ENCODE measurements at regions not wholly inside any gene's neighbourhood (a gene's known extent, or its start where the extent isn't known, plus 50 kb on each side); places are given as distances from the start of the nearest gene placed in this dataset.

GRCh38 chr3:64927689-64928088 is 239.9 kb upstream of the ADAMTS9 start:
- Mint-ChIP-seq H3K36me3 (ENCODE audit: low read depth) (no peaks in the 10 kb centered on the region), H3K27me3 (no peaks in the 10 kb centered on the region), H3K4me1 (no peaks in the 10 kb centered on the region), H3K4me3 (no peak overlapping the region), H3K27ac (no peak overlapping the region), H3K9me3 (peaks cover 2% of the 10 kb centered on the region)
- ATAC-seq (ENCODE audit: low read depth) (no peak), DNase-seq (no peak)
- ChIA-PET CTCF (no interaction called here), POLR2A (no interaction called here)
- intact Hi-C loops (cut with micrococcal nuclease): no loop called here
- no peak for TF ChIP-seq CTCF (IDR thresholded peaks at IDR 0.05)

- Mint-ChIP-seq H3K9me3 (no peaks in the 10 kb centered on the region), H3K4me3 (no peak overlapping the region), H3K4me1 (no peaks in the 10 kb centered on the region), H3K36me3 (ENCODE audit: low read depth) (no peaks in the 10 kb centered on the region), H3K27me3 (no peaks in the 10 kb centered on the region), H3K27ac (no peak overlapping the region)
- no peak for ATAC-seq (ENCODE audit: low read depth)
- ChIA-PET POLR2A (no interaction called here), CTCF (no interaction called here)
- no peak for TF ChIP-seq CTCF (IDR thresholded peaks at IDR 0.05)
- intact Hi-C loops (cut with micrococcal nuclease): no loop called here
- DNase-seq: no peak
Measured at GRCh38 chr3:64925575-64925974, 237.8 kb upstream of the ADAMTS9 start.

- Mint-ChIP-seq H3K4me1 (no peaks in the 10 kb centered on the region), H3K36me3 (ENCODE audit: low read depth) (no peaks in the 10 kb centered on the region), H3K27me3 (no peaks in the 10 kb centered on the region), H3K27ac (no peak overlapping the region), H3K9me3 (no peaks in the 10 kb centered on the region), H3K4me3 (no peak overlapping the region)
- no peak for DNase-seq
- CTCF ChIA-PET: no interaction called here
- ATAC-seq (ENCODE audit: low read depth): no peak
- POLR2A ChIA-PET: no interaction called here
- no peak for TF ChIP-seq CTCF (IDR thresholded peaks at IDR 0.05)
- intact Hi-C loops (cut with micrococcal nuclease): no loop called here
Measured at GRCh38 chr3:64924961-64925360, 237.2 kb upstream of the ADAMTS9 start.

GRCh38 chr3:64922213-64922612 is 234.4 kb upstream of the ADAMTS9 start:
- H3K36me3 Mint-ChIP-seq (ENCODE audit: low read depth): no peaks in the 10 kb centered on the region

GRCh38 chr3:64921281-64922065 is 233.7 kb upstream of the ADAMTS9 start:
- no peak overlapping the region for H3K27ac Mint-ChIP-seq
- H3K36me3 Mint-ChIP-seq (ENCODE audit: low read depth): no peaks in the 10 kb centered on the region
- POLR2A ChIA-PET: no interaction called here
- CTCF ChIA-PET: no interaction called here
- TF ChIP-seq CTCF (IDR thresholded peaks at IDR 0.05): no peak
- no peaks in the 10 kb centered on the region for H3K27me3 Mint-ChIP-seq
- H3K4me1 Mint-ChIP-seq: no peaks in the 10 kb centered on the region
- no peak overlapping the region for H3K4me3 Mint-ChIP-seq
- ATAC-seq (ENCODE audit: low read depth) (no peak), DNase-seq (no peak)
- intact Hi-C loops (cut with micrococcal nuclease): no loop called here
- H3K9me3 Mint-ChIP-seq: no peaks in the 10 kb centered on the region

More at GRCh38 chr3:64922213-64922612, 234.4 kb upstream of the ADAMTS9 start:
- H3K4me3 Mint-ChIP-seq: no peak overlapping the region
- intact Hi-C loops (cut with micrococcal nuclease): no loop called here
- H3K4me1 Mint-ChIP-seq: no peaks in the 10 kb centered on the region
- CTCF ChIA-PET: no interaction called here
- ATAC-seq (ENCODE audit: low read depth): no peak
- no peaks in the 10 kb centered on the region for H3K27me3 Mint-ChIP-seq
- H3K27ac Mint-ChIP-seq: no peak overlapping the region
- POLR2A ChIA-PET: no interaction called here
- no peak for DNase-seq
- H3K9me3 Mint-ChIP-seq: no peaks in the 10 kb centered on the region
- no peak for TF ChIP-seq CTCF (IDR thresholded peaks at IDR 0.05)
